Ishikawa (cell line): ENCODE measurements at regions not wholly inside any gene's neighbourhood (a gene's known extent, or its start where the extent isn't known, plus 50 kb on each side); places are given as distances from the start of the nearest gene placed in this dataset.

Experiments
- CEBPB ChIP-seq: IDR thresholded peaks from 2 replicates; pipeline ENCODE4 v1.6.1; 2012
- CREB1 ChIP-seq: IDR thresholded peaks from 2 replicates; pipeline ENCODE4 v1.6.1; 2012; ENCODE audit warnings: low read depth
- EP300 ChIP-seq: IDR thresholded peaks from 2 replicates; pipeline ENCODE4 v1.6.1; 2012; ENCODE audit warnings: borderline replicate concordance
- FOXM1 ChIP-seq: IDR thresholded peaks from 2 replicates; pipeline ENCODE4 v1.6.1; 2012; ENCODE audit warnings: low read depth, borderline replicate concordance
- RAD21 ChIP-seq: IDR thresholded peaks from 2 replicates; pipeline ENCODE4 v1.6.1; 2012; ENCODE audit warnings: low read depth
- TAF1 ChIP-seq: IDR thresholded peaks from 2 replicates; pipeline ENCODE4 v1.6.1; 2012; ENCODE audit warnings: low read depth, mild to moderate bottlenecking
- YY1 ChIP-seq: IDR thresholded peaks from 2 replicates; pipeline ENCODE4 v1.6.1; 2012; ENCODE audit warnings: low read depth
- ZBTB7A ChIP-seq: IDR thresholded peaks from 2 replicates; pipeline ENCODE4 v1.6.1; 2012; ENCODE audit warnings: low read depth
- TF ChIP-seq, protein P1 (sequence below): IDR thresholded peaks from 2 replicates; pipeline ENCODE4 v1.6.1; 2012
- TF ChIP-seq, protein P2 (sequence below): IDR thresholded peaks from 2 replicates; pipeline ENCODE4 v1.6.1; 2012; ENCODE audit warnings: low read depth, mild to moderate bottlenecking
- TF ChIP-seq, protein P3 (sequence below): IDR thresholded peaks from 2 replicates; pipeline ENCODE4 v1.6.1; 2012

DNA sequence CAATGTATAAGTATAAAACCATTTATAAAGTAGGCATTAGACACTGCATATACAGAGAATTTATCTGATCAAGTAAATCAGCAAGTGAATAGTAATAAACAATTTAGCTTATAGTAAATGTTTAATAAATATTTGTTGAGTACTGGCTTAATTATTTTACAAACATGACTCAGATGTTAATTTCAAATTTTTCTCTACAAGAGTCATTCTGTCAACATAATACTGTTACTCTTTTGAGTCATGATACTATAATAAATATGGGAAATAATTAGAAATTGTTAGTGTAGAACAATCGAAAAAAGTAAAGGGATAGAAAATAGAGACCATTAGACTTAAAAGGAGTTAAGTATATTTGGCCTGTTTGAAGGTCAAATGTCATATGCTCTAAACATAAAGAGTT, 133.6 kb upstream of the MC4R start:
- no peak for TF ChIP-seq TAF1
- no peak for TF ChIP-seq ZBTB7A
- TF ChIP-seq, protein P1, sequence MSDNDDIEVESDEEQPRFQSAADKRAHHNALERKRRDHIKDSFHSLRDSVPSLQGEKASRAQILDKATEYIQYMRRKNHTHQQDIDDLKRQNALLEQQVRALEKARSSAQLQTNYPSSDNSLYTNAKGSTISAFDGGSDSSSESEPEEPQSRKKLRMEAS: no peak
- TF ChIP-seq EP300: no peak
- TF ChIP-seq, protein P2, sequence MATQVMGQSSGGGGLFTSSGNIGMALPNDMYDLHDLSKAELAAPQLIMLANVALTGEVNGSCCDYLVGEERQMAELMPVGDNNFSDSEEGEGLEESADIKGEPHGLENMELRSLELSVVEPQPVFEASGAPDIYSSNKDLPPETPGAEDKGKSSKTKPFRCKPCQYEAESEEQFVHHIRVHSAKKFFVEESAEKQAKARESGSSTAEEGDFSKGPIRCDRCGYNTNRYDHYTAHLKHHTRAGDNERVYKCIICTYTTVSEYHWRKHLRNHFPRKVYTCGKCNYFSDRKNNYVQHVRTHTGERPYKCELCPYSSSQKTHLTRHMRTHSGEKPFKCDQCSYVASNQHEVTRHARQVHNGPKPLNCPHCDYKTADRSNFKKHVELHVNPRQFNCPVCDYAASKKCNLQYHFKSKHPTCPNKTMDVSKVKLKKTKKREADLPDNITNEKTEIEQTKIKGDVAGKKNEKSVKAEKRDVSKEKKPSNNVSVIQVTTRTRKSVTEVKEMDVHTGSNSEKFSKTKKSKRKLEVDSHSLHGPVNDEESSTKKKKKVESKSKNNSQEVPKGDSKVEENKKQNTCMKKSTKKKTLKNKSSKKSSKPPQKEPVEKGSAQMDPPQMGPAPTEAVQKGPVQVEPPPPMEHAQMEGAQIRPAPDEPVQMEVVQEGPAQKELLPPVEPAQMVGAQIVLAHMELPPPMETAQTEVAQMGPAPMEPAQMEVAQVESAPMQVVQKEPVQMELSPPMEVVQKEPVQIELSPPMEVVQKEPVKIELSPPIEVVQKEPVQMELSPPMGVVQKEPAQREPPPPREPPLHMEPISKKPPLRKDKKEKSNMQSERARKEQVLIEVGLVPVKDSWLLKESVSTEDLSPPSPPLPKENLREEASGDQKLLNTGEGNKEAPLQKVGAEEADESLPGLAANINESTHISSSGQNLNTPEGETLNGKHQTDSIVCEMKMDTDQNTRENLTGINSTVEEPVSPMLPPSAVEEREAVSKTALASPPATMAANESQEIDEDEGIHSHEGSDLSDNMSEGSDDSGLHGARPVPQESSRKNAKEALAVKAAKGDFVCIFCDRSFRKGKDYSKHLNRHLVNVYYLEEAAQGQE: no peak
- no peak for TF ChIP-seq RAD21
- TF ChIP-seq, protein P3, sequence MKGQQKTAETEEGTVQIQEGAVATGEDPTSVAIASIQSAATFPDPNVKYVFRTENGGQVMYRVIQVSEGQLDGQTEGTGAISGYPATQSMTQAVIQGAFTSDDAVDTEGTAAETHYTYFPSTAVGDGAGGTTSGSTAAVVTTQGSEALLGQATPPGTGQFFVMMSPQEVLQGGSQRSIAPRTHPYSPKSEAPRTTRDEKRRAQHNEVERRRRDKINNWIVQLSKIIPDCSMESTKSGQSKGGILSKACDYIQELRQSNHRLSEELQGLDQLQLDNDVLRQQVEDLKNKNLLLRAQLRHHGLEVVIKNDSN: no peak
- no peak for TF ChIP-seq CEBPB
- no peak for TF ChIP-seq FOXM1
- no peak for TF ChIP-seq CREB1
- TF ChIP-seq YY1: no peak
